ENCODE measurements at regions not wholly inside any gene's neighbourhood (a gene's known extent, or its start where the extent isn't known, plus 50 kb on each side); places are given as distances from the start of the nearest gene placed in this dataset.

- ATAC-seq (no peak), FAIRE-seq (no peak), DNase-seq (ENCODE audit: extremely low read depth in 1 of 4, low spot score in 3 of 4) (no peak)
- H2AFZ ChIP-seq (ENCODE audit: low read depth, low read length) = no peak overlapping the region
- no peaks in the 10 kb centered on the region for H3K79me2 ChIP-seq (ENCODE audit: control insufficient read depth, insufficient read depth, low read length)
- H3K27ac ChIP-seq (ENCODE audit: extremely low read depth, low read depth, low read length) = no peak overlapping the region
- no peak overlapping the region for H3K4me2 ChIP-seq (ENCODE audit: insufficient read depth, low read length)
- H3K9ac ChIP-seq (ENCODE audit: insufficient read depth in 1 of 2, low read depth in 2 of 2, low read length in 2 of 2) = no peak overlapping the region
- WGBS (ENCODE audit: insufficient coverage, low coverage, missing lambda C conversion rate) = 0% methylated on average over 1 of the region's 1 CpG
- H3K9me3 ChIP-seq (replicated peaks; ENCODE audit: control insufficient read depth, insufficient read depth, low read depth, low read length) = no peaks in the 10 kb centered on the region
- intact Hi-C loops (cut with micrococcal nuclease) (no loop called here), in situ Hi-C loops (cut with MboI) (no loop called here)
- H3K36me3 ChIP-seq (ENCODE audit: control insufficient read depth, insufficient read depth, low read length) = no peaks in the 10 kb centered on the region
- ChIA-PET POLR2A (interaction anchor here (0.6 to 0.7 kb wide), 2 partner anchors 11 to 84 kb away, joined by 3 read pairs; no protein-coding TSS in a partner anchor), CTCF (ENCODE audit: low intra/inter-chr PET ratio) (no interaction called here)
- no peaks in the 10 kb centered on the region for H3K9me1 ChIP-seq (ENCODE audit: control insufficient read depth, insufficient read depth, low read length)
- no peaks in the 10 kb centered on the region for H4K20me1 ChIP-seq (replicated peaks; ENCODE audit: control insufficient read depth, insufficient read depth, low read length)
- no peak overlapping the region for H3K4me3 ChIP-seq
- no peaks in the 10 kb centered on the region for H3K4me1 ChIP-seq (replicated peaks in 1 of 2; ENCODE audit: control insufficient read depth in 2 of 2, insufficient read depth in 2 of 2, low read length in 2 of 2)
- H3K27me3 ChIP-seq (ENCODE audit: control insufficient read depth in 2 of 2, insufficient read depth in 2 of 2, low read length in 2 of 2) = no peaks in the 10 kb centered on the region; a peak in 1 of 5 replicates
- BruUV-seq (replicated peaks) = no TSS peak
- TF ChIP-seq PPARD (CRISPR knock-in tag; IDR thresholded peaks at IDR 0.05) (no peak), THAP12 (CRISPR knock-in tag; IDR thresholded peaks at IDR 0.05) (no peak), NR1H2 (CRISPR knock-in tag; IDR thresholded peaks at IDR 0.05) (no peak), RBM22 (IDR thresholded peaks at IDR 0.05; ENCODE audit: low read depth, low read length, poor library complexity, severe bottlenecking) (no peak), NBN (IDR thresholded peaks at IDR 0.05; ENCODE audit: low read depth) (no peak), PHTF2 (CRISPR knock-in tag; IDR thresholded peaks at IDR 0.05) (no peak), ZBTB34 (CRISPR knock-in tag; IDR thresholded peaks at IDR 0.05) (no peak), HMG20A (CRISPR knock-in tag; conservative IDR thresholded peaks at IDR 0.05) (no peak), SREBF2 (CRISPR knock-in tag; IDR thresholded peaks at IDR 0.05) (no peak), HMBOX1 (IDR thresholded peaks at IDR 0.05) (no peak), ZNF695 (CRISPR knock-in tag; IDR thresholded peaks at IDR 0.05) (no peak), ZNF311 (CRISPR knock-in tag; IDR thresholded peaks at IDR 0.05) (no peak), JUND (IDR thresholded peaks at IDR 0.05; ENCODE audit: borderline replicate concordance, low read depth, low read length) (no peak), JUND (tag; IDR thresholded peaks at IDR 0.05; ENCODE audit: borderline replicate concordance, low read depth, low read length) (no peak), PBX2 (CRISPR knock-in tag; IDR thresholded peaks at IDR 0.05; ENCODE audit: low read depth) (no peak), PBX2 (tag; conservative IDR thresholded peaks at IDR 0.05; ENCODE audit: low read depth) (no peak), NFE2L1 (tag; IDR thresholded peaks at IDR 0.05; ENCODE audit: borderline replicate concordance, low read depth) (no peak)
Observed at GRCh38 chr14:71308671-71309070, 401.4 kb downstream of the PCNX1 start.

Data from K562 (cell line).